WERI-Rb-1 (cell line): ENCODE measurements at regions not wholly inside any gene's neighbourhood (a gene's known extent, or its start where the extent isn't known, plus 50 kb on each side); places are given as distances from the start of the nearest gene placed in this dataset.

Source experiments
- DNase-seq: peaks from one replicate; pipeline ENCODE4 v3.0.0-alpha.2; 2020
- H3K27ac ChIP-seq: fragments of 250-450 bp; sonication (Bioruptor Pico); 2 replicates; pipeline ENCODE4 v1.5.1; 2020; ENCODE audit warnings: mild to moderate bottlenecking, moderate library complexity
- H3K27me3 ChIP-seq: fragments of 250-450 bp; sonication (Bioruptor Pico); 2 replicates; pipeline ENCODE4 v1.5.1; 2021; ENCODE audit warnings: mild to moderate bottlenecking, low read depth, moderate library complexity; ENCODE audit not compliant: insufficient read depth, severe bottlenecking
- H3K36me3 ChIP-seq: fragments of 250-450 bp; sonication (Bioruptor Pico); 2 replicates; pipeline ENCODE4 v1.5.1; 2020; ENCODE audit warnings: mild to moderate bottlenecking, moderate library complexity
- H3K4me3 ChIP-seq: 2 replicates; pipeline ENCODE4 v1.5.1; 2011; ENCODE audit warnings: low read depth, mild to moderate bottlenecking, control low read depth, low read length
- H3K9me3 ChIP-seq: fragments of 250-450 bp; sonication (Bioruptor Pico); 2 replicates; pipeline ENCODE4 v1.5.1; 2021; ENCODE audit warnings: mild to moderate bottlenecking, moderate library complexity; ENCODE audit not compliant: severe bottlenecking
- CTCF ChIP-seq: IDR thresholded peaks from 2 replicates; pipeline ENCODE4 v1.5.1; 2011; ENCODE audit warnings: low read depth, mild to moderate bottlenecking, control low read depth, inconsistent platforms, low read length

- DNase-seq = no peak
- Histone ChIP-seq H3K36me3 (no peaks in the 10 kb centered on the region), H3K27ac (no peak overlapping the region), H3K4me3 (no peak overlapping the region), H3K9me3 (peaks cover 6% of the 10 kb centered on the region), H3K27me3 (no peaks in the 10 kb centered on the region)
- TF ChIP-seq CTCF = no peak
Measured at GRCh38 chr16:55029509-55029908, 98.8 kb downstream of the IRX5 start.

GRCh38 chr16:55030944-55031343 is 100.3 kb downstream of the IRX5 start:
- Histone ChIP-seq H3K4me3 (no peak overlapping the region), H3K9me3 (peaks cover 6% of the 10 kb centered on the region), H3K27ac (no peak overlapping the region), H3K36me3 (no peaks in the 10 kb centered on the region), H3K27me3 (no peaks in the 10 kb centered on the region)
- no peak for TF ChIP-seq CTCF
- peak; percentile 21 for DNase-seq

- no peak for DNase-seq
- peaks cover 6% of the 10 kb centered on the region for H3K9me3 ChIP-seq
- no peak overlapping the region for H3K27ac ChIP-seq
- TF ChIP-seq CTCF = no peak
- no peak overlapping the region for H3K4me3 ChIP-seq
- H3K36me3 ChIP-seq = no peaks in the 10 kb centered on the region
- H3K27me3 ChIP-seq = no peaks in the 10 kb centered on the region
Measured at GRCh38 chr16:55031481-55031880, 100.8 kb downstream of the IRX5 start.

GRCh38 chr16:55033225-55034156 is 102.8 kb downstream of the IRX5 start:
- no peak overlapping the region for H3K27ac ChIP-seq
- H3K4me3 ChIP-seq = no peak overlapping the region
- no peaks in the 10 kb centered on the region for H3K27me3 ChIP-seq
- no peak for DNase-seq
- no peaks in the 10 kb centered on the region for H3K36me3 ChIP-seq
- peaks cover 6% of the 10 kb centered on the region for H3K9me3 ChIP-seq
- TF ChIP-seq CTCF = 0 out of 2 replicates have a peak, but pooled peaks have one; percentile 1

- Histone ChIP-seq H3K36me3 (no peaks in the 10 kb centered on the region), H3K27ac (no peak overlapping the region), H3K27me3 (no peaks in the 10 kb centered on the region), H3K9me3 (peaks cover 3% of the 10 kb centered on the region), H3K4me3 (no peak overlapping the region)
- peak; percentile 78 for TF ChIP-seq CTCF
- DNase-seq = peak; percentile 55
Measured at GRCh38 chr16:55035029-55035428, 104.4 kb downstream of the IRX5 start.
